WTC11 (cell line): ENCODE measurements at regions not wholly inside any gene's neighbourhood (a gene's known extent, or its start where the extent isn't known, plus 50 kb on each side); places are given as distances from the start of the nearest gene placed in this dataset.

Experiments used
- ATF6 ChIP-seq: sonication (generic); formaldehyde crosslinking; IDR thresholded peaks from 2 replicates; pipeline ENCODE4 v1.8.1; 2023; ENCODE audit warnings: mild to moderate bottlenecking, missing genetic modification reagents
- FOXP1 ChIP-seq: sonication (generic); formaldehyde crosslinking; IDR thresholded peaks from 2 replicates; pipeline ENCODE4 v1.8.0; 2022; ENCODE audit warnings: missing genetic modification reagents, mild to moderate bottlenecking, moderate library complexity, borderline replicate concordance
- MAX ChIP-seq: sonication (generic); formaldehyde crosslinking; IDR thresholded peaks from 2 replicates; pipeline ENCODE4 v1.8.0; 2022; ENCODE audit warnings: mild to moderate bottlenecking, missing genetic modification reagents
- USF2 ChIP-seq: sonication (generic); formaldehyde crosslinking; IDR thresholded peaks from 2 replicates; pipeline ENCODE4 v1.8.1; 2023; ENCODE audit warnings: mild to moderate bottlenecking, missing genetic modification reagents, moderate library complexity
- ZNF396 ChIP-seq: fragments of 250-450 bp; sonication (Bioruptor Pico); IDR thresholded peaks from 2 replicates; pipeline ENCODE4 v1.8.0; 2021; ENCODE audit warnings: mild to moderate bottlenecking, moderate library complexity, borderline replicate concordance
- TF ChIP-seq, protein P1 (sequence below): fragments of 200-600 bp; IDR thresholded peaks from 2 replicates; pipeline ENCODE4 v1.8.0; 2022; ENCODE audit warnings: antibody characterized with exemption
- TF ChIP-seq, protein P2 (sequence below): sonication (generic); formaldehyde crosslinking; conservative IDR thresholded peaks from 2 replicates; pipeline ENCODE4 v1.8.1; 2023; ENCODE audit warnings: mild to moderate bottlenecking, low read depth, missing genetic modification reagents, moderate library complexity
- TF ChIP-seq, protein P3 (sequence below): sonication (generic); formaldehyde crosslinking; IDR thresholded peaks from 2 replicates; pipeline ENCODE4 v1.8.1; 2023; ENCODE audit warnings: mild to moderate bottlenecking, missing genetic modification reagents, borderline replicate concordance
- TF ChIP-seq, protein P4 (sequence below): sonication (generic); formaldehyde crosslinking; IDR thresholded peaks from 2 replicates; pipeline ENCODE4 v1.8.1; 2022; ENCODE audit warnings: low read depth, missing genetic modification reagents, borderline replicate concordance

DNA sequence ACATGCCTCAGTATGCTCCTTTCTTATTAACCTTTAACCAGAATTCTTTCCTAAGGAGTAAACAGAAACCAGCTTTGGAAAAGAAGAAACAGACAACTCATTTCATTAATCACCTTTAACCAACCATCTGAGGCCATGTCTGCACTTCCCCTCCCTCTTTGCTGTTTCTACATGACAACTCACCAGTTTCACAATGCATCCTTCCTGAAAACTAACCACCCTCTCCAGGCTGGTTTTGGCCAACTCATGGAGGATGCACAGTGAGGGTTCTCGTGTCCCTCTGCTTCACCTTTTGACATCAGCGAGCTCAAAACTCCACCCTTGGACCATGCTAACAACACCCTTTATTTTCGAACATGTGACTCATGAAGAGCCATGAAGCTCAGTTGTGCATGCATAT, 244.1 kb downstream of the ELAVL2 start:
- TF ChIP-seq, protein P1, sequence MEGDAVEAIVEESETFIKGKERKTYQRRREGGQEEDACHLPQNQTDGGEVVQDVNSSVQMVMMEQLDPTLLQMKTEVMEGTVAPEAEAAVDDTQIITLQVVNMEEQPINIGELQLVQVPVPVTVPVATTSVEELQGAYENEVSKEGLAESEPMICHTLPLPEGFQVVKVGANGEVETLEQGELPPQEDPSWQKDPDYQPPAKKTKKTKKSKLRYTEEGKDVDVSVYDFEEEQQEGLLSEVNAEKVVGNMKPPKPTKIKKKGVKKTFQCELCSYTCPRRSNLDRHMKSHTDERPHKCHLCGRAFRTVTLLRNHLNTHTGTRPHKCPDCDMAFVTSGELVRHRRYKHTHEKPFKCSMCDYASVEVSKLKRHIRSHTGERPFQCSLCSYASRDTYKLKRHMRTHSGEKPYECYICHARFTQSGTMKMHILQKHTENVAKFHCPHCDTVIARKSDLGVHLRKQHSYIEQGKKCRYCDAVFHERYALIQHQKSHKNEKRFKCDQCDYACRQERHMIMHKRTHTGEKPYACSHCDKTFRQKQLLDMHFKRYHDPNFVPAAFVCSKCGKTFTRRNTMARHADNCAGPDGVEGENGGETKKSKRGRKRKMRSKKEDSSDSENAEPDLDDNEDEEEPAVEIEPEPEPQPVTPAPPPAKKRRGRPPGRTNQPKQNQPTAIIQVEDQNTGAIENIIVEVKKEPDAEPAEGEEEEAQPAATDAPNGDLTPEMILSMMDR, result no peak
- no peak for TF ChIP-seq MAX (CRISPR knock-in tag)
- TF ChIP-seq ATF6 (CRISPR knock-in tag), result no peak
- TF ChIP-seq, protein P2, sequence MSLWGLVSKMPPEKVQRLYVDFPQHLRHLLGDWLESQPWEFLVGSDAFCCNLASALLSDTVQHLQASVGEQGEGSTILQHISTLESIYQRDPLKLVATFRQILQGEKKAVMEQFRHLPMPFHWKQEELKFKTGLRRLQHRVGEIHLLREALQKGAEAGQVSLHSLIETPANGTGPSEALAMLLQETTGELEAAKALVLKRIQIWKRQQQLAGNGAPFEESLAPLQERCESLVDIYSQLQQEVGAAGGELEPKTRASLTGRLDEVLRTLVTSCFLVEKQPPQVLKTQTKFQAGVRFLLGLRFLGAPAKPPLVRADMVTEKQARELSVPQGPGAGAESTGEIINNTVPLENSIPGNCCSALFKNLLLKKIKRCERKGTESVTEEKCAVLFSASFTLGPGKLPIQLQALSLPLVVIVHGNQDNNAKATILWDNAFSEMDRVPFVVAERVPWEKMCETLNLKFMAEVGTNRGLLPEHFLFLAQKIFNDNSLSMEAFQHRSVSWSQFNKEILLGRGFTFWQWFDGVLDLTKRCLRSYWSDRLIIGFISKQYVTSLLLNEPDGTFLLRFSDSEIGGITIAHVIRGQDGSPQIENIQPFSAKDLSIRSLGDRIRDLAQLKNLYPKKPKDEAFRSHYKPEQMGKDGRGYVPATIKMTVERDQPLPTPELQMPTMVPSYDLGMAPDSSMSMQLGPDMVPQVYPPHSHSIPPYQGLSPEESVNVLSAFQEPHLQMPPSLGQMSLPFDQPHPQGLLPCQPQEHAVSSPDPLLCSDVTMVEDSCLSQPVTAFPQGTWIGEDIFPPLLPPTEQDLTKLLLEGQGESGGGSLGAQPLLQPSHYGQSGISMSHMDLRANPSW (CRISPR knock-in tag), result no peak
- TF ChIP-seq ZNF396 (CRISPR knock-in tag), result no peak
- TF ChIP-seq USF2, result no peak
- TF ChIP-seq, protein P3, sequence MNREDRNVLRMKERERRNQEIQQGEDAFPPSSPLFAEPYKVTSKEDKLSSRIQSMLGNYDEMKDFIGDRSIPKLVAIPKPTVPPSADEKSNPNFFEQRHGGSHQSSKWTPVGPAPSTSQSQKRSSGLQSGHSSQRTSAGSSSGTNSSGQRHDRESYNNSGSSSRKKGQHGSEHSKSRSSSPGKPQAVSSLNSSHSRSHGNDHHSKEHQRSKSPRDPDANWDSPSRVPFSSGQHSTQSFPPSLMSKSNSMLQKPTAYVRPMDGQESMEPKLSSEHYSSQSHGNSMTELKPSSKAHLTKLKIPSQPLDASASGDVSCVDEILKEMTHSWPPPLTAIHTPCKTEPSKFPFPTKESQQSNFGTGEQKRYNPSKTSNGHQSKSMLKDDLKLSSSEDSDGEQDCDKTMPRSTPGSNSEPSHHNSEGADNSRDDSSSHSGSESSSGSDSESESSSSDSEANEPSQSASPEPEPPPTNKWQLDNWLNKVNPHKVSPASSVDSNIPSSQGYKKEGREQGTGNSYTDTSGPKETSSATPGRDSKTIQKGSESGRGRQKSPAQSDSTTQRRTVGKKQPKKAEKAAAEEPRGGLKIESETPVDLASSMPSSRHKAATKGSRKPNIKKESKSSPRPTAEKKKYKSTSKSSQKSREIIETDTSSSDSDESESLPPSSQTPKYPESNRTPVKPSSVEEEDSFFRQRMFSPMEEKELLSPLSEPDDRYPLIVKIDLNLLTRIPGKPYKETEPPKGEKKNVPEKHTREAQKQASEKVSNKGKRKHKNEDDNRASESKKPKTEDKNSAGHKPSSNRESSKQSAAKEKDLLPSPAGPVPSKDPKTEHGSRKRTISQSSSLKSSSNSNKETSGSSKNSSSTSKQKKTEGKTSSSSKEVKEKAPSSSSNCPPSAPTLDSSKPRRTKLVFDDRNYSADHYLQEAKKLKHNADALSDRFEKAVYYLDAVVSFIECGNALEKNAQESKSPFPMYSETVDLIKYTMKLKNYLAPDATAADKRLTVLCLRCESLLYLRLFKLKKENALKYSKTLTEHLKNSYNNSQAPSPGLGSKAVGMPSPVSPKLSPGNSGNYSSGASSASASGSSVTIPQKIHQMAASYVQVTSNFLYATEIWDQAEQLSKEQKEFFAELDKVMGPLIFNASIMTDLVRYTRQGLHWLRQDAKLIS (CRISPR knock-in tag), result no peak
- no peak for TF ChIP-seq FOXP1
- TF ChIP-seq, protein P4, sequence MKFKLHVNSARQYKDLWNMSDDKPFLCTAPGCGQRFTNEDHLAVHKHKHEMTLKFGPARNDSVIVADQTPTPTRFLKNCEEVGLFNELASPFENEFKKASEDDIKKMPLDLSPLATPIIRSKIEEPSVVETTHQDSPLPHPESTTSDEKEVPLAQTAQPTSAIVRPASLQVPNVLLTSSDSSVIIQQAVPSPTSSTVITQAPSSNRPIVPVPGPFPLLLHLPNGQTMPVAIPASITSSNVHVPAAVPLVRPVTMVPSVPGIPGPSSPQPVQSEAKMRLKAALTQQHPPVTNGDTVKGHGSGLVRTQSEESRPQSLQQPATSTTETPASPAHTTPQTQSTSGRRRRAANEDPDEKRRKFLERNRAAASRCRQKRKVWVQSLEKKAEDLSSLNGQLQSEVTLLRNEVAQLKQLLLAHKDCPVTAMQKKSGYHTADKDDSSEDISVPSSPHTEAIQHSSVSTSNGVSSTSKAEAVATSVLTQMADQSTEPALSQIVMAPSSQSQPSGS (CRISPR knock-in tag), result no peak
